HG02970 (cell line): ENCODE measurements at regions not wholly inside any gene's neighbourhood (a gene's known extent, or its start where the extent isn't known, plus 50 kb on each side); places are given as distances from the start of the nearest gene placed in this dataset.

ENCODE experiments used
- ATAC-seq: cut with Tn5 transposase; IDR thresholded peaks from one replicate; pipeline ENCODE4 v1.9.1; 2021; ENCODE audit warnings: mild to moderate bottlenecking, moderate library complexity, moderate number of reproducible peaks; ENCODE audit not compliant: unreplicated experiment, low FRiP score

DNA sequence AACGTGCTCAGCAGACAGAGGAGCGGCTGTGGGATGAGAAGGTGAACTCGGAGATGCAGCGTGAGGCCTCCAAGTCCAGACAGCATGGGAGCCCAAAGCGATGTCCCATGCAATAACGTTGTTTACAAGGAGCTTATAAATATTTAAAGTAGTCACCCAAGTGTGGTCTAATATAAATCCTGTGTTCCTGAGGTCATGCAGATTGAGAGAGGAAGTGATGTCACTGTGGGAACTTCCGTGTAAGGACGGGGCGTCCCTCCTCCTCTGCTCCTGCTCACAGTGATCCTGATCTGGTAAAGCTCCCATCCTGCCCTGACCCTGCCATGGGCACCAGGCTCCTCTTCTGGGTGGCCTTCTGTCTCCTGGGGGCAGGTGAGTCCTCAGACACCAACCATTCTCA is 94.7 kb upstream of the PRSS58 start:
- no peak for ATAC-seq

- ATAC-seq = no peak
Measured at GRCh38 chr7:142351145-142351544, 93.3 kb upstream of the PRSS58 start.

GRCh38 chr7:142349670-142350405 is 92.0 kb upstream of the PRSS58 start:
- no peak for ATAC-seq

- no peak for ATAC-seq
Measured at GRCh38 chr7:142348921-142349405, 91.1 kb upstream of the PRSS58 start.

DNA sequence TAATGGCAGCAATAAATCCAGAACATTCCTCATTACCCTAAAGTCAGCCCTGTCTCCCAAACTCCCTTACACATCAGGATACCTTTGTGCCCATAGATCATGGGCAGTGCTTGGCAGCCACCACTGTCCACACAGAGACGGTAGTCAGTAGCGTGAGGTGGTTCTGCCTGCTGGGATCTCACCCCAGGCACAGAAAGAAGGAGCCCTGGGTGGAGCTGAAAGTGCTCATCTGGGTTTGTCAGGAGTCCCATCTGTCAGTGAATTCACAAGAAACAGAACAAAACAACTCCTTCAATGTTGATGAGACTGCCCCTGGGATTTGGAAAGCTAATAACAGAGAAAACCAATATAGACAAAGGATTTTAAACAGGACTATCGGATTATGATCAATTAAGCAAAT is 90.2 kb upstream of the PRSS58 start:
- ATAC-seq = no peak

GRCh38 chr7:142347091-142347490 is 89.2 kb upstream of the PRSS58 start:
- ATAC-seq = no peak

DNA sequence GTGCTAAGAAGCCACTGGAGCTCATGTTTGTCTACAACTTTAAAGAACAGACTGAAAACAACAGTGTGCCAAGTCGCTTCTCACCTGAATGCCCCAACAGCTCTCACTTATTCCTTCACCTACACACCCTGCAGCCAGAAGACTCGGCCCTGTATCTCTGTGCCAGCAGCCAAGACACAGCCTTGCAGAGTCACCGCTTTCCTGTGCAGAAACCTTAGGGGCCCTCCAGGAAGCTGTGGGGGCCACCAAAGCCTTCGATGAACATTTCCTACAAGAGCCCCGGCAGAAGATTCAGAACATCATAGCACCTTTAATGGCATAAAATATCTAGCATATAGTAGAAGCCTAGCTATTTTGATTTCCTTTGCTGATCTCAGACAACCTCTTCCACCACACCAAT is 88.0 kb upstream of the PRSS58 start:
- no peak for ATAC-seq

GRCh38 chr7:142338633-142339501 is 81.0 kb upstream of the PRSS58 start:
- ATAC-seq = no peak

- no peak for ATAC-seq
Measured at GRCh38 chr7:142337054-142338001, 79.5 kb upstream of the PRSS58 start.

- ATAC-seq = no peak
Measured at GRCh38 chr7:142334806-142335205, 76.9 kb upstream of the PRSS58 start.

DNA sequence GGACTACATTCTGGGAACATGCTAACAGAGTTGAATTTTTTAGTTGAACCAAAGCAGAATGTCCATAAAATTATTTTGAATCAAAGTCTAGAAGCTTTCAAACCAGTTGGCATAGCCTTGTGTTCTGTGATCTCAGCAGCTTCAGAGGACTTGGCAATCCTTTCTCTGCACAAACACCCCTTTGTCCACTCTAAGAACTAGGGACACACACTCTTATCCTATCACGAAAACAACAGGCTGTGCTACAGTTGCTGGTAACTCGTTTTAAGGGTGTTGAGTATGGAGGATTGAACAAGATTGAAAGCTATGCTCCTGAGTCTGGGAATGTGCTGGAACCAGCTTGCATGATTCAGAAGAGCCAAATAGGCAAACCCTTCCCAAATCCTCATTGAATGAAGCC is 76.4 kb upstream of the PRSS58 start:
- ATAC-seq = no peak

DNA sequence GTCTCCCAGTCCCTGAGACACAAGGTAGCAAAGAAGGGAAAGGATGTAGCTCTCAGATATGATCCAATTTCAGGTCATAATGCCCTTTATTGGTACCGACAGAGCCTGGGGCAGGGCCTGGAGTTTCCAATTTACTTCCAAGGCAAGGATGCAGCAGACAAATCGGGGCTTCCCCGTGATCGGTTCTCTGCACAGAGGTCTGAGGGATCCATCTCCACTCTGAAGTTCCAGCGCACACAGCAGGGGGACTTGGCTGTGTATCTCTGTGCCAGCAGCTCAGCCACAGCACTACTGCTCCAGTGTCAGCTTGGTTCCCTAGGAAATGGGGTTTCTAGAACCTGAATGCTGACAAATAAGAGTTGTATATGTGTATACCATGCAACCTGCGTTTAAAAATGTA is 74.6 kb upstream of the PRSS58 start:
- ATAC-seq = no peak

GRCh38 chr7:142331941-142332340 is 74.1 kb upstream of the PRSS58 start:
- ATAC-seq = no peak

GRCh38 chr7:142329062-142329790 is 71.4 kb upstream of the PRSS58 start:
- ATAC-seq = no peak

GRCh38 chr7:142328551-142328950 is 70.7 kb upstream of the PRSS58 start:
- no peak for ATAC-seq

- no peak for ATAC-seq
Measured at GRCh38 chr7:142327628-142328405, 70.0 kb upstream of the PRSS58 start.

GRCh38 chr7:142323706-142324105 is 65.8 kb upstream of the PRSS58 start:
- ATAC-seq = no peak

GRCh38 chr7:142321391-142321790 is 63.5 kb upstream of the PRSS58 start:
- ATAC-seq = no peak

DNA sequence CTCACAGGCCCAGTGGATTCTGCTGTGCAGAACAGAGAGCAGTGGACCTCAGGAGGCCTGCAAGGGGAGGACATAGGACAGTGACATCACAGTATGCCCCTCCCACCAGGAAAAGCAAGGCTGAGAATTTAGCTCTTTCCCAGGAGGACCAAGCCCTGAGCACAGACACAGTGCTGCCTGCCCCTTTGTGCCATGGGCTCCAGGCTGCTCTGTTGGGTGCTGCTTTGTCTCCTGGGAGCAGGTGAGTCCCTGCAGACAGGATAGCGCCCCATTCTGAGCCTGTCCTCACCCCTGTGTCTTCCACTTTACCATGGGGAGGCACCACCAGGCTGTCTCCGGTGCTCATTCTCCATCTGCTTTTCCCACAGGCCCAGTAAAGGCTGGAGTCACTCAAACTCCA is 63.0 kb upstream of the PRSS58 start:
- ATAC-seq = no peak
